GM18867 (cell line): ENCODE measurements at regions not wholly inside any gene's neighbourhood (a gene's known extent, or its start where the extent isn't known, plus 50 kb on each side); places are given as distances from the start of the nearest gene placed in this dataset.

ENCODE experiments used
- ATAC-seq: cut with Tn5 transposase; IDR thresholded peaks from one replicate; pipeline ENCODE4 v1.9.1; 2021; ENCODE audit warnings: mild to moderate bottlenecking, moderate library complexity; ENCODE audit not compliant: unreplicated experiment

- ATAC-seq, result no peak
Observed at GRCh38 chr14:99006276-99006675, 265.7 kb downstream of the BCL11B start.

- ATAC-seq, result no peak
Observed at GRCh38 chr14:99007795-99008194, 264.2 kb downstream of the BCL11B start.

- no peak for ATAC-seq
Observed at GRCh38 chr14:99009871-99010270, 262.1 kb downstream of the BCL11B start.

GRCh38 chr14:99011385-99011784 is 260.6 kb downstream of the BCL11B start:
- no peak for ATAC-seq

GRCh38 chr14:99012703-99013102 is 259.3 kb downstream of the BCL11B start:
- ATAC-seq, result no peak

- ATAC-seq, result no peak
Observed at GRCh38 chr14:99015833-99016232, 256.2 kb downstream of the BCL11B start.

- no peak for ATAC-seq
Observed at GRCh38 chr14:99023371-99023770, 248.6 kb downstream of the BCL11B start.

GRCh38 chr14:99024926-99025325 is 247.1 kb downstream of the BCL11B start:
- ATAC-seq, result no peak

GRCh38 chr14:99025418-99025817 is 246.6 kb downstream of the BCL11B start:
- no peak for ATAC-seq

GRCh38 chr14:99026471-99026870 is 245.5 kb downstream of the BCL11B start:
- no peak for ATAC-seq

- ATAC-seq, result no peak
Observed at GRCh38 chr14:99028041-99028440, 244.0 kb downstream of the BCL11B start.

- ATAC-seq, result no peak
Observed at GRCh38 chr14:99028521-99028920, 243.5 kb downstream of the BCL11B start.

GRCh38 chr14:99029145-99029915 is 242.7 kb downstream of the BCL11B start:
- ATAC-seq, result no peak

- ATAC-seq, result no peak
Observed at GRCh38 chr14:99029916-99030305, 242.1 kb downstream of the BCL11B start.

GRCh38 chr14:99030454-99030853 is 241.5 kb downstream of the BCL11B start:
- no peak for ATAC-seq

GRCh38 chr14:99032759-99033158 is 239.2 kb downstream of the BCL11B start:
- no peak for ATAC-seq

- ATAC-seq, result no peak
Observed at GRCh38 chr14:99033951-99034350, 238.0 kb downstream of the BCL11B start.

GRCh38 chr14:99034711-99035171 is 237.3 kb downstream of the BCL11B start:
- ATAC-seq, result no peak

GRCh38 chr14:99035268-99035667 is 236.7 kb downstream of the BCL11B start:
- no peak for ATAC-seq

- ATAC-seq, result no peak
Observed at GRCh38 chr14:99035712-99036610, 236.0 kb downstream of the BCL11B start.

GRCh38 chr14:99036611-99037293 is 235.2 kb downstream of the BCL11B start:
- no peak for ATAC-seq
